ENCODE measurements at regions not wholly inside any gene's neighbourhood (a gene's known extent, or its start where the extent isn't known, plus 50 kb on each side); places are given as distances from the start of the nearest gene placed in this dataset.

DNA sequence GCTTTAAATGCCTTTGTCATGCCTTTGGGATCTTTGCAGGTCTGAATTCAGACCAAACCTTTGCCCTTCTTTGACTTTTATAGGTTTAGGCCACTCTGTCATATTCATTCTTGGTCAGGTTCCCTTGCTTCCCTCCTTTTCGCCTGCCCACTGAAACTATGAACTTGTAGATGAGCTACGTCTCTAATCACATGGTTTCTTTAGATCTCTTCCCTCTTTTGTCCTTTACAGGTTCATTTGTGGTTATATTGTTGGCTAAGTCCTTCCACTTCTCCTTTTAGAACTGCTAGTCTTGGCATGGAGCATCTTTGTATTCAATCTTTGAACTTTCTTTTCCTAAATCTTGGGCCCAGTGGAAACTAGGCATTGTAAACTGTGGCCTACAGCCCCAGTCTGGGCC, 104.0 kb upstream of the ZEB1 start:
- TF ChIP-seq, protein P1, sequence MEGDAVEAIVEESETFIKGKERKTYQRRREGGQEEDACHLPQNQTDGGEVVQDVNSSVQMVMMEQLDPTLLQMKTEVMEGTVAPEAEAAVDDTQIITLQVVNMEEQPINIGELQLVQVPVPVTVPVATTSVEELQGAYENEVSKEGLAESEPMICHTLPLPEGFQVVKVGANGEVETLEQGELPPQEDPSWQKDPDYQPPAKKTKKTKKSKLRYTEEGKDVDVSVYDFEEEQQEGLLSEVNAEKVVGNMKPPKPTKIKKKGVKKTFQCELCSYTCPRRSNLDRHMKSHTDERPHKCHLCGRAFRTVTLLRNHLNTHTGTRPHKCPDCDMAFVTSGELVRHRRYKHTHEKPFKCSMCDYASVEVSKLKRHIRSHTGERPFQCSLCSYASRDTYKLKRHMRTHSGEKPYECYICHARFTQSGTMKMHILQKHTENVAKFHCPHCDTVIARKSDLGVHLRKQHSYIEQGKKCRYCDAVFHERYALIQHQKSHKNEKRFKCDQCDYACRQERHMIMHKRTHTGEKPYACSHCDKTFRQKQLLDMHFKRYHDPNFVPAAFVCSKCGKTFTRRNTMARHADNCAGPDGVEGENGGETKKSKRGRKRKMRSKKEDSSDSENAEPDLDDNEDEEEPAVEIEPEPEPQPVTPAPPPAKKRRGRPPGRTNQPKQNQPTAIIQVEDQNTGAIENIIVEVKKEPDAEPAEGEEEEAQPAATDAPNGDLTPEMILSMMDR (IDR thresholded peaks at IDR 0.05): no peak
- TF ChIP-seq EP300 (IDR thresholded peaks at IDR 0.05): no peak
- no peak for TF ChIP-seq POLR2A (IDR thresholded peaks at IDR 0.05)
- no peak for TF ChIP-seq POLR2AphosphoS5 (IDR thresholded peaks at IDR 0.05)

All from sigmoid colon (tissue), 4 donors.